Activated CD4-positive, alpha-beta T cell treated with anti-CD3 and anti-CD28 coated beads, Interleukin-2, amount 50 U/mL, for 24 hours (primary cell): ENCODE measurements at regions not wholly inside any gene's neighbourhood (a gene's known extent, or its start where the extent isn't known, plus 50 kb on each side); places are given as distances from the start of the nearest gene placed in this dataset.

Experiments used
- DNase-seq, 2 donors: peaks; one replicate each; pipeline ENCODE4 v3.0.0-alpha.2; 2020; ENCODE audit warnings: low read depth in 1 of 2, low spot score in 1 of 2

DNA sequence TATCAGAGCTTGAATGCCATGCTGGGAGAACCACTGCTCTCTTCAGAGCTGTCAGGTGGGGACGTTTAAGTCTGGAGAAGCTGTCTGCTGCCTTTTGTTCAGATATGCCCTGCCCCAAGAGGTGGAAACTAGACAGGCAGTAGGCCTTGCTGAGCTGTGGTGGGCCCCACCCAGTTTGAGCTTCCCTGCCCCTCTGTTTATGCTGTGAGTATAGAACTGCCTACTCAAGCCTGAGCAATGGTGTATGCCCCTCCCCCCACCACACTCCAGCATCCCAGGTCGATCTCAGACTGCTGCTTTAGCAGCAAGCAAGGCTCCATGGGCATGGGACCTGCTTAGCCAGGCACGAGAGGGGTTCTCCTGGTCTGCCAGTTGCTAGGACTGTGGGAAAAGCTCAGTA is 362.3 kb downstream of the FAM170A start:
- DNase-seq, result no peak

DNA sequence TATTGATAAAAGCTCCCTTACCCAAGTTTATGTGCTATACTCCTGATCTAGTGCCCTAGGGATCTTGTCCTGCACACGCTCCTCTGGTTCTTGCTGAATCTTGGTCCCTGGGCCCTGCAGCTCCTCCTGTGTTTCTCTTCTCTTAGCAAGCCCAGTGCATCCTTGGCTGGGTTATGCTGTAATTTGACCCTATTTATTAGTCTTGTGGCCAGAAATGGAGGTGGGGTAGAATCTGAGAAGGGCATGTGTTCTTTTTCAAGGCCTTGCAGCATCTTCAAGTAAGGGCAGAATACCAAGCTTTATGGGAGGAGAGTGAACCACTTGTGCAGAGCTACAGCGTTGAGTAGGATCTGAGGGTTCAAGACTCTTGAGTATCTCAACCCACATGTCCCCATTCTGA is 366.8 kb downstream of the FAM170A start:
- no peak for DNase-seq

DNA sequence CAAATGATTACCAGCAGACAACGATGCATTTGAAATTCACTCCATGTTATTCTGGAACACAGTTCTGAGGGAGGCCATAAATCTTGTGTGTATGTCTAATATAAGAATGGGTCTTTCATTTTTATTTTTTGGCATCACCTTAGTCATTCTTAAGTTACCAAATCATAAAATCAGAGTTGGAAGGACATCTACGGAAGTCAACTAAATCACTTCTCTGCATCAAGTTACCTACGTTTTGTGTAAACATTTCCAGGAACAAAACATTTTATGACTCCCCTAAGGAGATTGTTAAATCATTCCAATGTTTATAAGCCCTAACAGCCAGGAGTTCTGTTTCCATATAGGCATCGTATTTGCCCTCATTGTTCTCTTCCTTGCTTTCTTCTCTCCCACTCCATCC is 378.2 kb downstream of the FAM170A start:
- no peak for DNase-seq

DNA sequence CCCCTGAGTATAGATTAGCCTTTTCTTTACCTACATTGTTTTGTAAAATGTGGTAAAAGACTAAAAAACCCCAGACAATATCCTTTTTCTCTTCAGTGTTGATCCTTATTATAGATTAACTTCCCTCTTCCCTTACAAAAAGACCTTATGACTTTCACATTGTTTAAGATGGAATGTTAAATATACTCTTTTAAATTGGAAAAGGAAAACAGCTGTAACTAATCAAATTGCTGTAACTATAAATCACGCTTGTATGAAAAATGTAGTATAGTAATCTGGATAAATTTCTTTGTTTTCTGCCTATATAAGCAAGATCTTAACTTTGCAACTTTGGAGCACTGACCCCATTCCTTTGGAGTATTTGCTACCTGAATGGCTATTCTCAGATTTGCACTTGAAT is 383.1 kb downstream of the FAM170A start:
- no peak for DNase-seq

DNA sequence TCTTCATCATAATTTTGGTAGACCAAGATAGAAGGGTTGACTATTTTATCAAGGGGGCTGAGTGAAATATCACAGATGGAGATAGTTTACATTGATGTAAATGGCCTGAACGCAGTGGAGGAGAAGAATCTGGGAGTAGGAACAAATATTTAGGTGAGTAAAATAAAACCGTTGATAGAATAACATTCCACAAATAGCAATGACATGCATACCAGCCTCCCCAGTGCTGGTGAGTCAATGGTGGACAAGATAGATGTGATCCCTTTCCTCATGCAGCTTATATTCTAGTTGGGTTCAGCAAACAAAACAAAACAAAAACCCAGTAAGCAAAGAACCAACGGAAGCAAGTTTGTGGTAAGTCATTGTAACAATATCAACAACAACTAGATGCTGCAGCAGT is 385.2 kb downstream of the FAM170A start:
- no peak for DNase-seq

DNA sequence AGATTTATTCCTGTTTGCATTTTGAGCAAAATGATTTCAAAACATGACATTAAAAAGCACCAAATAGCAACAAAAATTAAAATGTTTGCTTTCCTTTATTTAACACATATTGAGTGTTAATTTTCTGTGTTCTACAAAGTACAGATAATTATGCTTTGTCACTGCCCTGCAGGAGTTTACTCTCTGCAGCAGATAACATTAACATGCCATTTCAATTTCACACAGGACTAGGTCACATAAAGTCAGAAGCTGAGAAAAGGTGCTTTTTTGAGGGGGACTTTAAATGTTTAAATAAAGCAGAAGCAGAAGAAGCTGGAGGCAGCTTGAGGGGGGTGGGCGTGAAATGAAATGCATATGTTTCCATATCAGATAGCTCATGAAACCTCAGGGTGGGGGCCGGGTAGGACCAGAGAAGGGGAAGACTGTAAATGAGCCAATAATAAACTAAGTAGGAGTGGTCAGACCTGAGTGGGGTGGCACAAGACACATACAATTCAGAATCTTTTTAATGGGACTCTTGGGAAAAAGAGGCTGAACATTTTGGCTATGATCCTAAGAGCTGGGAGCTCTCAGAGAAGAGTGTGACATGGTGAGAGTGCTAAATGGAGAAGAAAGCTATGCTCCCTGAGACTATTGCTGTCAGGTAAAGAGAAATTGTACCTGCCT is 387.5 kb downstream of the FAM170A start:
- no peak for DNase-seq

DNA sequence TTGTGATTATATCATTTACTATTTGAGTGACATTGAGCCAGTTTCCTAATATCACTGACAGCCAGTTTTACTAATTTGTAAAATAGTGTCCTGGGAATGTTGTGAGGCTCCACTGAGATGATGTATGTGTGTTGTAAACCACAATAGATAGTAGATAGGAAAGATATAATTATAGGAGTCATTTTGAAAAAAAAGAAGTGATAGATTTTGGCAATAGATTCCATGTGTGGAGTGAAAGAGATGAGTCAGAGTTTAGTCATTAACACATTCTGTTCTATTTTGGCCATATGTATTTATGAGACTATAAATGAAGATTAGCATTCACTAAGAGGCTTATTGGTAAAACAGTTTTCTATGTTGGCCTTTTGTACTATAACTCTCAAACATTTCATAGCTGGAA is 388.2 kb downstream of the FAM170A start:
- DNase-seq, result no peak

DNA sequence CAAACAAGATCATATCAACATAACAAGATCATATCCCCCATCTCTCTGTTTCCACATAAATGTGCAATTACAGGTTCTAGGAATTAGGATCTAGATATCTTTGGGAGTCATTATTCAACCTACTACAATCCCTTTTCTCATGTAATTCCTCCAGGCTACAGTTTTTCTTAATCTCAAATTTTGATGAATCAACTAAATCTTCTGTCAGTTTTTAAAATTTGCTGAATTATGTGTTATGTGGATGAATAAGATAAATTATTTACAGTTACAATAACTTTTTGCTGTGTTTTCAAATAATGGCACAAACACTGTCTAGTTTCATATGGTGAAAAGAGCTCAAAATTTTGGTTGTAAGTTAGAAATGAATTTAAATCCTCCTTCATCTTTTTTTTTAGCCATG is 405.8 kb downstream of the FAM170A start:
- DNase-seq, result no peak

DNA sequence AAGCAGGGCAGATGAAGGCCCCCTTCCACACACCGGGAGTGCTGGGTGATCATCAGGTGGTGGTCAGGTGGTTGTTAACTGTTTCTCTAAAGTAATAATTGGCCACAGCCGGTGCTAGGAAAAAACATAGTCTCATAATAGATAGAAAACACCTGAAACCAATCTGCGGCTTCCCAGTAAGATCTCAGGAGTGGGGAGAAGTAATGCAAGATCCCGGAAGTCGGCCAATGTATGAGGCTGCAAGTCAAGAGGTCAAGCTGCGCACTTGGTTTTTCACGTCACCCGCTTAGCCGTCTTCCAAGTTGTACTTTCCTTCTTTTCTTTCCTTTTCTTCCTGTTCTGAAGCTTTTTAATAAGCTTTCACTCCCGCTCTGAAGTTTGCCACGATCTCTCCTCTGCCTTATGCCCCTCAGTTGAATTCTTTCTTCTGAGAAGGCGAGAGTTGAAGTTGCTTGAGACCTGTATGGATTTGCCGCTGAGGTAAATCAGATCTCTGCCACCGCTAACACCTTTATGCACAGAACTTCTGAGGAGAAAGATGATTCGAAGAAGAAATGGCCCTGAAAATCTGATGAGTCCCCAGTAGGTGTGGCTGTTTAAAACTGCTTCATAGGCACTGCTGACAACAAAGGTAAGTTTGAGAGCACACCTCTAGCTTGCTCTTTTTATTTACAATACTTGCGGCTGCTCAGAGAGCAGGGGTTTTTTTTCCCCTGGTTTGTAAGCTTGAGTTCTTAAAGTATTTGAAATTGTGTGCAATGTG is 406.6 kb downstream of the FAM170A start:
- DNase-seq, result no peak

DNA sequence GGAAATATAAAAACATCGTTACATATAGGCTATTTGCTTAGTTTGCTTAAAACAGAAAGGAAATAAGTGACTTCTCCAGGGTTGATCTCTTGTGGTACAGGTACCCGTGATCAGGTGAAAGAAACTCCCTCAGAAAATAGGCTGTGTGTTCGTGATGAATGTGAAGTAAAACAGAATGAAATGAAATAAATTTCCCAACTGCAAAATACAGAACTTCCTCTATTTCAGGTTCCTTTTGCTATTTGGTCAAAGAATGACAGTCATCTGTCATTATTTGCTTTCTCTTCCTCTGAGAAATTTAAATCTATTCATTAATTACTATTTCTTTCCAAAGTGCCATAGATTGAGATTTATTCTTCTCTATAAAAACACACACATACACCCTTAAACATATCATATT is 408.1 kb downstream of the FAM170A start:
- no peak for DNase-seq

DNA sequence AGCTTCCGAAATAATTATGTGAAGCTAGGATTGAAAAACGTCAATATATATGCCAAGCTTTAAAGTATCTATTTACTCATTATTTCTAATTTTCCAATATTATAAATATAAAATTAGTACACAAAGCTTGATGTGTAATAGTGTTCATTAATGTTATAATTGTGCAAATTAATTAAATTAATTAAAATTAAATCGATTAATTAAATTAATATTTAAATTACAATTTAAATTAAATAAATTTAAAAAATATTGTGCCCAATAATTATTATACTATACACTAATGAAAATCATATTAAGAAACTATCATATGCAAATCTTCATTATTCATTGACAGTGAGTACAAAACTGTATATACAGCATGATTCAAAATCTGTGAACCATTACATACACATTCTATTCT is 409.8 kb downstream of the FAM170A start:
- DNase-seq, result no peak

DNA sequence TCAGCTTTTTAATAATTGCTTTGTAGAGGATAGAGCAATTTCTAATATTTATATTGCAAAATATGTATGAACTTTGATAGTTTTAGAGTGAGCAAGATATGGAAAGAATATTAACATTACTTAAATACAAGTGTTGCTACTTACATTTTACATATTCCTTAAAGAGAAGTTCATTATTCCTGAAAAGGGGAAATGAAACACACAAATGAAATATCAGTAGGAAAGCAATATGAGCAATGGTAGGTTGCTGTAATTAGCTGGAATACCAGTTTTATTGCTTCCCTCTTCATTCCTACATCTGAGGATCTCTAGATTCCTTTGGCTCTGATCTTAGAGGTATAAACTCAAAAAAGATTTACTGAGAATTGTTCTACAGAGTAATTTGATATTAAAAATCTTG is 414.1 kb downstream of the FAM170A start:
- no peak for DNase-seq

DNA sequence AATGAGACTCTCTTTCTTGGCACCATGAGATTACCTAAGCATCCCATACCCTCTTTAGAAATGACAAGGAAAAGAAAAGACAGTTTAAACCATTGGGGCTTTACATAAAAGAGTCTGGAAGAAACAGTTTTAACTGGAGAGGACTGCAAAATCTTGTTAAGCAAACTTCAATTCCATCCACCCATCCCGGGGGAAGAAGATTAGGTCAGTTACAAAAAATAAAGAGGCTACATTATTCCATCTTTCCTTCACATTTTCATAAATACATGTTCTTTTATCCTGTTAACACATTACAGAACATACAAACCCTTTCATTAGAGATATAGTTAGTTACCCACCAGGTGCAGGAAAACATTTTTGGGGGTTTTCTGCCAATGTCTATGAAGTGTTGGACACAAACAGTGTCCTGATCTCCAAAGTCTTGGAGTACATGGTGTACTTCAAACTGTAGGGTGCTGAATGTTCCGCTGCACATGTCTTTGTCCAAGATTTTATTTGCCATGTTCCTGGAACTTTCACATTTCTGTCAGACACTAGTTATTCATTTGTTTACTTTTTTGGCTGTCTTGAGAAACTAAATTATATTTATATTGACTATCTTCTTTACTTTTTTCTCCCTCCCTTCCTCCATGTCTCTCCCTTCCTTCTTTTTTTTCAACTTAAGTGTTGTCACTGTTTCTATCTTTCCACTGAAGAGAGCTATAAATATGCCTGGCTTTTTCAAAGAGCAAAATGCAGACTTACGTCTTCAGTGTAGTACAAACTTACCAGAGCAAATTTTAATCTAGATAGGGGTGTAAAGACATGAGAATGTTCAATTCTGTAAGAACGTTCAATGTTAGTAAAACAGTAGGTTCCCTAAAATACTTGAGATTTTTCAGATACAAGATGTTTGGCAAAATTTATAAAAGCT is 410.9 kb upstream of the PRR16 start:
- DNase-seq, result no peak

DNA sequence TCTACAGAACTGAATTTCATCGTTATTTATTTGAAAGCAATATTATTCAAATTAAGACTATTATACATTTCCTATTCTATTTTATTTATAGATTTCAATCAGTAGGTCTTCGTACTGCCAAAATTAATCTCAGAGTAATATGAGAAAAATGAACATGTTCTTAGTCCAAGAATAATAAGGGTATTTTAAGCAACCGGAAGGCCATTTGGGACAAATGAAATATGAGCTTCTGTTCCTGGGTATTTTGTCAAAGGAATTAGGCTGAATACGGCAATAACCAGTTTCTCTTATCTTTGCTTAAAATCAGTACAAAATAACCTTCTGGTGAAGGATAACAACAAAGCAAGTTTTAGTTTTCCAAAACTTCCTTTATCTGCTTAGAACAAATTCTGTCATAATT is 410.3 kb upstream of the PRR16 start:
- DNase-seq, result no peak

DNA sequence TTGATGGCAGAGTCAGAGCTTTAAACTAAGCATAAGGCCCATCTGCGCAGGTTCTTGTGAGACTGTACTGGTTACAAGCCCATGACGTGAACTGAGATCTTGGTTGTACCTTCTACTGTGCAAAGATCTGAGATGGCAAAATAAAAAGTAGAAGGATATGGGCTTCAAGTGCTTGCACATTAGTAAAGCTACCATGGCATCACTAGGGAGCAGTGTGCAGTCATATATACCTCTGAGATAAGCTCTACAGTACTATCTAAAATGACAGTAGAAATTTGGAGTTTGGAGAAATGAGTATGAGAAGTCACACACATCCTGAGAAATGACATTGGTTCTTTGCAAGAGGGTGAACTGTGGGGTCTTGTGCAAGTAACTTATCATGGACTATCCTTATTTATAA is 408.2 kb upstream of the PRR16 start:
- no peak for DNase-seq

DNA sequence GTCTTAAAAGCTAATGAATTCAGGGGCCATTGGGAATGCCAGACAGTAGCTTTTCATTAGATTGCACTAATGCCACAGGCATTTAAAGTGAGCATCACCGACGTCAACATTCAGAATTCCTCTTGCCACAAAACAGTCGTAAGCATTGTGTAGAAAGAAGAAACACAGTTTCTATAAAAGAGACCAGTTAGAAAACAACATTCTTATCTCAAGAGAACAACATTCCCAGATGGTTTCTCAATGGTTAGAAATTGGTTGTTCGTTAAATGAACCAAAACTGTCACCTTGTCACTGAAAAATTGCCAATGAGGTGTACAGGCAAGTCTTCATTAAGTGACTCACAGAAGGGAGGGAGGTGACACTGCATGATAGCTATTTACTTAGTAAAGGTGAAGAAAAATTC is 401.6 kb upstream of the PRR16 start:
- no peak for DNase-seq

DNA sequence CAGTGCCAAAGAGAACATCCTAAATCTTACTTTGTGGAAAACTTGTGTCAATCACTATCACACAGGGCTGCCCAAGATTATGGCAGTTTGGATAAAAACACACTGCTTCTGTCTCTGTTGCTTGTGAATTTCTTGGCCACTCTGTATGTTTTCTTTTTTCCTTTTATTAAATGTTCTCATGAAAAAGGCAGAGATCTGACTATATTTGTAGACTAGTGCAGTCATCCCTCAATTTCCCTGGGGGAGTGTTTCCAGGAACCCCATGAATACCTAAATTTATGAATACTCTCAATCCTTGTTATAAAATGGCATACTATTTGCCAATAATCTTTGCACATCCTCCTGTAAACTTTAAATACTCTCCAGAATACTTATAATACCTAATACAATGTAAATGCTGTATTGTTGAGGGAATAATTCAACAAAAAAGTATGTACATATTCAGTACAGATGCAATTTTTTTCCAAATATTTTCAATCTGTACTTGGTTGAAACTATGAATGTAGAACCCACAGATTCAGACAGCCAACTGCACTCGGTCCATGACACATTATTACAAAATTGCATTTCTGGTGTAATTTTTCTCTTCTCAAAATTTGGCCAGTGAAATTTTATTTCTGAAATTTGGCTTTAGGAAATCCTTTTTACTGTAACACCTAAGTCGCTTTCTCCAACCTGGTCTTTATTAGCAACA is 391.9 kb upstream of the PRR16 start:
- DNase-seq, result no peak

DNA sequence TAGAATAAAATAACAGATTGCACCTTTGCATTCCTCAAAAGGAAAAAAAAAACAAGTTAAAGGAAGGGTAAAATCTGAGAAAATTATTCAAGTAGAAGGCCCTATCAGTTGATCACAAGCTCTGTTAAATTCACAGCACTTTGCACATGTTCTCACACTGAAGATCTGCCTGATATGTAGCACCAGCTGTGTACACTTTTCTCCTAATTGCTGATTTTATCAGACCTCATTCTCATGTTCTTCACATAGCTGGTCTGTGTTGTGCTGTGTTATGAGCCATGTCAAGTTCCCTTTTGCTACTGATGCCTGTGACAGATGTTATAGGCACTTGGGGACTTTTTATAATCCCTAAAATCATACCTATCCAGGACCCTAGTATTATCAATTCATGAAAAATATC is 390.4 kb upstream of the PRR16 start:
- DNase-seq, result no peak

DNA sequence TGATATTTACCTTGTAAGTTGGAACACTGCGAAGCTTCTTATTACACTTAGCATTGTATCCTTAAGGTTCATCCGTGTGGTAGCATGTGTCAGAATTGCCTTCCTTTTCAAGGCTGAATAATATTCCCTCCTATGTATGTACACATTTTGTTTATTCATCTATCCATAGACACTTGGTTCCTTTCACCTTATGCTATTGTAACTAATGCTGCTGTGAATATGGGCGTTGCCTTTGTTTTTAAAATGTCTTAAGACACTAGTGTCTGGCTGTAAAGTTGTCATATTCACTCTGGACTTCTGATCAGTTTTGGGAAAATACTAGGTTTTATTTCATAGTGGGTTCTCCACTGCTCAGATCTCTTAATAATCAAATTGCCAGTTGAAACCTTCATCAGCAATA is 383.3 kb upstream of the PRR16 start:
- no peak for DNase-seq

DNA sequence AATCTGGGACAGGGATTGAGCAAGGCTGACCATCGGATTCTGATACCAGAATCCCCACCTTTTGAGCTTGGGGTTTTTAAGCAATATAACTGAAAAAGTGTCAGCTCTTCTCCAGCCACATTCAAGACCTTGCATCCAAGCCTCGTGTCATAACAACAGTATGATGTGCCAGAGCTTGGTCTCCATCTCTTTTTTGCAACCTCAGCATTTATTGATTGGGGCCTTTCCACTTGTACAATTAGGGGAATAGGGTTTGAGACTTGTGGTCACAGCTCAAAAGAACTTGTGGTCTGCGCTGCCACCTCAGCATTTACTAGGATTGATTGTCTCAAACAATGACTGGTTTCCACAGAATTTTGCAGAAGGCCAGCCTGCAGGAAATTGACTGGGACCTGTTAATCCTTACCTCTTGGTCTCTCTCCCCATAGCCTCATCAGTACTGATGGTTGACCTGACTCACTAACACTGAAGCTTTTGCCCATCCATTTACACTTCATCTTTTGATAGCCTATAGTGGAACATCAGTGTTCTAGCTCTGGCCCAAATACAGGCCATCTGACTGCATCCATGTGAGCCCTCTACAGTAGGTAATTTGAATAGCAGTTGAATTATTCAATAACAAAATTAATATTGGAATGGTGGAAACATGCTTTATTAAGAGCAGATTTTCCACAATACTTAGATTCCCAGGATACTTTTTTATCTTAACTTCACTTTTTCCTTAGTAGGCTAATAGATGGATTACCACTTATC is 381.6 kb upstream of the PRR16 start:
- DNase-seq, result no peak
